NB4 (cell line): ENCODE measurements at regions not wholly inside any gene's neighbourhood (a gene's known extent, or its start where the extent isn't known, plus 50 kb on each side); places are given as distances from the start of the nearest gene placed in this dataset.

ENCODE experiments used
- DNase-seq: peaks from one replicate; pipeline ENCODE4 v3.0.0; 2010; ENCODE audit warnings: low read depth
- H3K4me3 ChIP-seq: one replicate; pipeline ENCODE4 v1.5.1; 2011; ENCODE audit warnings: mild to moderate bottlenecking, low read depth, low read length, moderate library complexity
- CTCF ChIP-seq: IDR thresholded peaks from one replicate; pipeline ENCODE4 v1.5.1; 2012; ENCODE audit warnings: low read depth, low read length
- MYC ChIP-seq: IDR thresholded peaks from 2 replicates; pipeline ENCODE4 v1.6.1; 2011; ENCODE audit warnings: low read depth, low read length
- POLR2A ChIP-seq: IDR thresholded peaks from 2 replicates; pipeline ENCODE4 v1.6.1; 2011; ENCODE audit warnings: mild to moderate bottlenecking; ENCODE audit not compliant: insufficient read length; ENCODE audit errors: extremely low read depth
- TF ChIP-seq, protein P1 (sequence below): IDR thresholded peaks from 2 replicates; pipeline ENCODE4 v1.6.1; 2011; ENCODE audit warnings: low read depth, low read length

- H3K4me3 ChIP-seq = no peak overlapping the region
- TF ChIP-seq MYC = no peak
- TF ChIP-seq, protein P1, sequence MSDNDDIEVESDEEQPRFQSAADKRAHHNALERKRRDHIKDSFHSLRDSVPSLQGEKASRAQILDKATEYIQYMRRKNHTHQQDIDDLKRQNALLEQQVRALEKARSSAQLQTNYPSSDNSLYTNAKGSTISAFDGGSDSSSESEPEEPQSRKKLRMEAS = no peak
- DNase-seq = no peak
These were observed 781.3 kb upstream of the NRXN1 start for GRCh38 chr2:51813247-51813646.

GRCh38 chr2:51812138-51812866 lies 780.4 kb upstream of the NRXN1 start:
- no peak for DNase-seq

GRCh38 chr2:51810197-51810596 lies 778.3 kb upstream of the NRXN1 start:
- TF ChIP-seq POLR2A (no peak), CTCF (no peak), MYC (no peak)
- TF ChIP-seq, protein P1 = no peak
- H3K4me3 ChIP-seq = no peak overlapping the region
- no peak for DNase-seq

More at GRCh38 chr2:51812138-51812866, 780.4 kb upstream of the NRXN1 start:
- no peak overlapping the region for H3K4me3 ChIP-seq
- TF ChIP-seq CTCF (no peak), POLR2A (no peak)
- TF ChIP-seq, protein P1 = no peak

GRCh38 chr2:51807229-51807628 lies 775.3 kb upstream of the NRXN1 start:
- no peak overlapping the region for H3K4me3 ChIP-seq
- DNase-seq = no peak
- TF ChIP-seq MYC (no peak), CTCF (no peak), POLR2A (no peak)
- TF ChIP-seq, protein P1 = no peak

DNA sequence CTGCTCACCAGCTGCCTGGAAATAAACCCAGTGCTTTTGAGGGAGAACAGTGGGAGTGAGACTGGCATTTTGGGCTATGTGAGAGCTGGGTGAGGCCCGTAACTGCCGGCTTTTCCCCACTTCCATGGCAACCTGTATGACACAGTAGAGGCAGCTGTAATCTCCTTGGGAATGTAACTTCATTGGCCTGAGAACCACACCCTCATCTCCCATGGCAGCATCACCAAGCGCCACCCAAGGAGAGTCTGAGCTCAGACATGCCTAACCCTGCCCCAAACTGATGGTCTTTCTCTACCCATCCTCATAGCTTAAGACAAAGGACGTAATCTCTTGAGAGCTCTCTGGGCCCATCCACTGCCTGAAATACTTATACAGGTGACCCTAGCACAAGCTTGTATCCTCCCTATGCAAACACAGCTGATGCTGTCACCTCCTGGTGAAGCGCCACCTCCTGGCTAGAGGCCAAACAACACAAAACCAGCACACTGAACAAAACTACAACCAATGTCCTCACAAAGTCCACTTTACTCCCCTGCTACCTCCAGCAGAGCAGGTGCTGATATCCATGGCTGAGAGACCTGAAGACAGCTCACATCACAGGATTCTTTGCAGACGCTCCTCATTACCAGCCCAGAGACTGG lies 763.4 kb upstream of the NRXN1 start:
- peak; percentile 34 for DNase-seq

More for the DNA sequence above, 763.4 kb upstream of the NRXN1 start:
- no peak overlapping the region for H3K4me3 ChIP-seq
- TF ChIP-seq, protein P1 = no peak
- TF ChIP-seq POLR2A = no peak
- TF ChIP-seq CTCF = peak; percentile 80
- no peak for TF ChIP-seq MYC
